H1 (cell line): ENCODE measurements at regions not wholly inside any gene's neighbourhood (a gene's known extent, or its start where the extent isn't known, plus 50 kb on each side); places are given as distances from the start of the nearest gene placed in this dataset.

Experiments
- CBX8 ChIP-seq: fragments of 300-800, 300-1000 bp; sonication (generic); IDR thresholded peaks from 2 replicates; pipeline ENCODE4 v1.7.1; 2016; ENCODE audit warnings: low read depth, low read length, borderline replicate concordance
- EGR1 ChIP-seq: IDR thresholded peaks from 2 replicates; pipeline ENCODE4 v1.6.1; 2011; ENCODE audit warnings: low read depth, low read length, borderline replicate concordance
- RFX5 ChIP-seq: IDR thresholded peaks from 2 replicates; pipeline ENCODE4 v1.6.1; 2011; ENCODE audit warnings: low read depth, low read length, improper control_type of control experiment, borderline replicate concordance
- TCF12 ChIP-seq: IDR thresholded peaks from 2 replicates; pipeline ENCODE4 v1.6.1; 2011; ENCODE audit warnings: low read depth, mild to moderate bottlenecking, low read length

GRCh38 chr11:116567721-116568242, 205.0 kb downstream of the BUD13 start (continued):
- no peak for TF ChIP-seq EGR1
- no peak for TF ChIP-seq TCF12
- no peak for TF ChIP-seq RFX5
- no peak for TF ChIP-seq CBX8
